OCI-LY7 (cell line): ENCODE measurements at regions not wholly inside any gene's neighbourhood (a gene's known extent, or its start where the extent isn't known, plus 50 kb on each side); places are given as distances from the start of the nearest gene placed in this dataset.

Experiments used
- BruUV-seq: library from RNA; stranded (reverse); fragments of 400-500 nt; replicated peaks from 2 replicates; lab custom pipeline; 2021; lab: Mats Ljungman, UMichigan
- CTCF ChIA-PET: fragments of 300-600 bp; sonication (Branson Sonifier 250); formaldehyde crosslinking; loops from one replicate; lab custom pipeline; 2022; ENCODE audit warnings: antibody characterized with exemption; ENCODE audit not compliant: unreplicated experiment; lab: Charles Lee
- POLR2A ChIA-PET: fragments of 300-600 bp; sonication (Branson Sonifier 250); formaldehyde crosslinking; loops from one replicate; lab custom pipeline; 2022; ENCODE audit warnings: antibody characterized with exemption; lab: Charles Lee
- DNase-seq: peaks from one replicate; pipeline ENCODE4 v3.0.0-alpha.2; 2015; ENCODE audit warnings: low spot score
- H2AFZ ChIP-seq: fragments of 200-600 bp; sonication (generic), shearing (Covaris generic); 2 replicates; pipeline ENCODE4 v1.6.1; 2014; ENCODE audit warnings: mild to moderate bottlenecking, antibody characterized with exemption, low read length, moderate library complexity
- H3K27ac ChIP-seq: fragments of 200-600 bp; sonication (generic); 2 replicates; pipeline ENCODE4 v1.5.1; 2014; ENCODE audit warnings: mixed run types, low read depth, mild to moderate bottlenecking, moderate library complexity, low read length, inconsistent platforms; ENCODE audit not compliant: poor library complexity, severe bottlenecking
- H3K36me3 ChIP-seq: fragments of 200-600 bp; sonication (generic); 2 replicates; pipeline ENCODE4 v1.6.1; 2014; ENCODE audit warnings: mild to moderate bottlenecking, antibody characterized with exemption, low read length, moderate library complexity, mixed read lengths; ENCODE audit not compliant: insufficient read depth
- H3K4me1 ChIP-seq: fragments of 200-600 bp; sonication (generic); 2 replicates; pipeline ENCODE4 v1.5.1; 2014; ENCODE audit warnings: mild to moderate bottlenecking, low read length; ENCODE audit not compliant: insufficient read depth, poor library complexity, severe bottlenecking
- H3K4me2 ChIP-seq: fragments of 200-600 bp; sonication (generic); 2 replicates; pipeline ENCODE4 v1.6.1; 2014; ENCODE audit warnings: mild to moderate bottlenecking, low read length
- H3K4me3 ChIP-seq: fragments of 200-600 bp; sonication (generic); 2 replicates; pipeline ENCODE4 v1.5.1; 2014; ENCODE audit warnings: mild to moderate bottlenecking, low read depth, low read length; ENCODE audit not compliant: poor library complexity, severe bottlenecking
- H3K79me2 ChIP-seq: fragments of 200-600 bp; sonication (generic); 2 replicates; pipeline ENCODE4 v1.6.1; 2016; ENCODE audit warnings: low read depth, mild to moderate bottlenecking, low read length, moderate library complexity, mixed read lengths; ENCODE audit not compliant: insufficient read depth
- H3K9me2 ChIP-seq: fragments of 200-600 bp; sonication (generic); 2 replicates; pipeline ENCODE4 v1.6.1; 2016; ENCODE audit warnings: mild to moderate bottlenecking, low read length, mixed read lengths; ENCODE audit not compliant: insufficient read depth
- H3K9me3 ChIP-seq: fragments of 200-600 bp; sonication (generic); 2 replicates; pipeline ENCODE4 v1.6.1; 2014; ENCODE audit warnings: mild to moderate bottlenecking, mixed run types, low read length, mixed read lengths
- H4K20me1 ChIP-seq: fragments of 200-600 bp; sonication (generic); 2 replicates; pipeline ENCODE4 v1.6.1; 2014; ENCODE audit warnings: mild to moderate bottlenecking, antibody characterized with exemption, low read length, moderate library complexity, mixed read lengths; ENCODE audit not compliant: insufficient read depth
- EZH2phosphoT487 ChIP-seq: fragments of 200-600 bp; sonication (generic); IDR thresholded peaks from 2 replicates; pipeline ENCODE4 v1.6.1; 2018; ENCODE audit warnings: low read depth, borderline replicate concordance, mild to moderate bottlenecking, mixed run types, antibody characterized with exemption, low read length, moderate library complexity, mixed read lengths
- intact Hi-C: fragments of 100-400 bp; cut with micrococcal nuclease; formaldehyde crosslinking; loops from one replicate; pipeline ENCODE4 v1.10.0; 2022; ENCODE audit not compliant: unreplicated experiment
- TF ChIP-seq, protein P1 (sequence below): fragments of 200-600 bp; sonication (generic); conservative IDR thresholded peaks from 2 replicates; pipeline ENCODE4 v1.5.1; 2014; ENCODE audit warnings: mild to moderate bottlenecking, antibody characterized with exemption, low read length, moderate library complexity, mixed read lengths

DNA sequence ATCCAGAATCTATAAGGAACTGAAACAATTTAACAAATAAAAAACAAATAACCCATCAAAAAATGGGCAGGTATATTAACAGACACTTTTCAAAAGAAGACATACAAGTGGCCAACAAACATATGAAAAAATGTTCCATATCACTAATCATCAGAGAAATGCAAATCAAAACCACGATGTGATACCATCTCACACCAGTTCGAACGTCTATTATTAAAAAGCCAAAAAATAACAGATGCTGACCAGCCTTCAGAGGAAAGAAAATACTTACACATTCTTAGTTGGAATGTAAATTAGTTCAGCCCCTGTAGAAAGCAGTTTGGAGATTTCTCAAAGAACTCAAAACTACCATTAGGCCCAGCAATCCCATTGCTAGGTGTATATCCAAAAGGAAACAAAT is 687.9 kb upstream of the AADAT start:
- no peaks in the 10 kb centered on the region for H3K4me1 ChIP-seq
- H3K36me3 ChIP-seq = no peaks in the 10 kb centered on the region
- TF ChIP-seq, protein P1, sequence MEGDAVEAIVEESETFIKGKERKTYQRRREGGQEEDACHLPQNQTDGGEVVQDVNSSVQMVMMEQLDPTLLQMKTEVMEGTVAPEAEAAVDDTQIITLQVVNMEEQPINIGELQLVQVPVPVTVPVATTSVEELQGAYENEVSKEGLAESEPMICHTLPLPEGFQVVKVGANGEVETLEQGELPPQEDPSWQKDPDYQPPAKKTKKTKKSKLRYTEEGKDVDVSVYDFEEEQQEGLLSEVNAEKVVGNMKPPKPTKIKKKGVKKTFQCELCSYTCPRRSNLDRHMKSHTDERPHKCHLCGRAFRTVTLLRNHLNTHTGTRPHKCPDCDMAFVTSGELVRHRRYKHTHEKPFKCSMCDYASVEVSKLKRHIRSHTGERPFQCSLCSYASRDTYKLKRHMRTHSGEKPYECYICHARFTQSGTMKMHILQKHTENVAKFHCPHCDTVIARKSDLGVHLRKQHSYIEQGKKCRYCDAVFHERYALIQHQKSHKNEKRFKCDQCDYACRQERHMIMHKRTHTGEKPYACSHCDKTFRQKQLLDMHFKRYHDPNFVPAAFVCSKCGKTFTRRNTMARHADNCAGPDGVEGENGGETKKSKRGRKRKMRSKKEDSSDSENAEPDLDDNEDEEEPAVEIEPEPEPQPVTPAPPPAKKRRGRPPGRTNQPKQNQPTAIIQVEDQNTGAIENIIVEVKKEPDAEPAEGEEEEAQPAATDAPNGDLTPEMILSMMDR = no peak
- TF ChIP-seq EZH2phosphoT487 = no peak
- no peaks in the 10 kb centered on the region for H3K9me2 ChIP-seq
- intact Hi-C loops = no loop called here
- no peaks in the 10 kb centered on the region for H3K79me2 ChIP-seq
- no peaks in the 10 kb centered on the region for H3K9me3 ChIP-seq
- ChIA-PET CTCF (no interaction called here), POLR2A (no interaction called here)
- no peak for DNase-seq
- BruUV-seq = no TSS peak
- H3K27ac ChIP-seq = no peak overlapping the region
- no peak overlapping the region for H3K4me2 ChIP-seq
- H2AFZ ChIP-seq = no peak overlapping the region
- no peak overlapping the region for H3K4me3 ChIP-seq
- H4K20me1 ChIP-seq = no peaks in the 10 kb centered on the region

DNA sequence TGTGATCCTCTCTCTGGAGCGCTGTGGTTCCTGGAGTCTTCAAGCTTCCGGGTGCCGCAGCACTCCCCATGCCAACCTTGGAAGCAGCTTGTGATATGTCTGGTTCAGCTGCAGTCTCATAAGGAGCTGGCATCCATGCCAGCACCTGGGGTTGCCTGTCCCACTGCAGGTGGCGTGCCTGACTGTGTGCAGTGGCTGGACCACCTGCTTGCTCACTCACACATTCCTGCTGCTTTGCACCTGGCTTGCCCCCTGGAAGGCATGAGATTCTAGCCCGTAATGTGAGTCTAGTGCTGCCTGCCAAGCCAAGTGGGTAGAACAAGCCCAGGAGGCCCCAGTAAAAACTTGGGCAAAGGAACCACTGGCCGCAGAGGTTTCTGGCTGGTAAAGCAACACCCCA is 687.2 kb upstream of the AADAT start:
- DNase-seq = no peak
- TF ChIP-seq EZH2phosphoT487 = no peak
- TF ChIP-seq, protein P1 = no peak
- Histone ChIP-seq H3K9me2 (no peaks in the 10 kb centered on the region), H3K79me2 (no peaks in the 10 kb centered on the region), H2AFZ (no peak overlapping the region), H3K36me3 (no peaks in the 10 kb centered on the region), H3K4me3 (no peak overlapping the region), H4K20me1 (no peaks in the 10 kb centered on the region), H3K4me2 (no peak overlapping the region), H3K27ac (no peak overlapping the region), H3K4me1 (no peaks in the 10 kb centered on the region), H3K9me3 (no peaks in the 10 kb centered on the region)
- BruUV-seq = no TSS peak
- ChIA-PET POLR2A (interaction anchor here (0.5 kb wide), 1 partner anchor 141 kb away, joined by 3 read pairs; no protein-coding TSS in a partner anchor), CTCF (no interaction called here)
- intact Hi-C loops = no loop called here

- intact Hi-C loops = no loop called here
- Histone ChIP-seq H3K79me2 (no peaks in the 10 kb centered on the region), H3K9me2 (no peaks in the 10 kb centered on the region), H2AFZ (no peak overlapping the region), H3K4me1 (no peaks in the 10 kb centered on the region), H3K27ac (no peak overlapping the region), H3K4me3 (no peak overlapping the region), H3K9me3 (no peaks in the 10 kb centered on the region), H3K4me2 (no peak overlapping the region), H4K20me1 (no peaks in the 10 kb centered on the region), H3K36me3 (no peaks in the 10 kb centered on the region)
- no peak for TF ChIP-seq EZH2phosphoT487
- TF ChIP-seq, protein P1 = no peak
- POLR2A ChIA-PET = no interaction called here
- no peak for DNase-seq
- no TSS peak for BruUV-seq
- CTCF ChIA-PET = no interaction called here
Measured at GRCh38 chr4:170775851-170776250, 686.1 kb upstream of the AADAT start.
